ENCODE measurements at regions not wholly inside any gene's neighbourhood (a gene's known extent, or its start where the extent isn't known, plus 50 kb on each side); places are given as distances from the start of the nearest gene placed in this dataset.

DNA sequence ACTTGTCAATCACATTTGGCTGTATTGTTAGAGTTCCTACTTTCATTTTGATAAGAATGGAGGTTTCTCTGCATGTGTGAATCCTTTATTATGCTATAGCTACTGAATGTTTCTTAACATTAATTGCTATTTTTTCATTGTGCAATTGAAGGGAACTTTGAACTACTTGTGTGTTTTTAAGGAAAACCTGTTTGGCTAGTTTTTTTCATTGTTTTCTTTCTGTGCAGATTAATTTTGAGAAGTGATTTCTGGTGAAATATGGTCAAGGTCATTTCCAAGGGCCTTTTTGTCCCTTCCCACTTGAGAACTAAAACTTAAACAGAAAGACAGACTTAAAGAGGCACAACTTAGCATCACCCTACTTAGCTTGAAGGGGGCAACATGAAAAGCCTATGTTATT is 1309.2 kb upstream of the WWC1 start:
- no peak for DNase-seq (ENCODE audit: low read depth in 2 of 3, low spot score in 2 of 3)

DNA sequence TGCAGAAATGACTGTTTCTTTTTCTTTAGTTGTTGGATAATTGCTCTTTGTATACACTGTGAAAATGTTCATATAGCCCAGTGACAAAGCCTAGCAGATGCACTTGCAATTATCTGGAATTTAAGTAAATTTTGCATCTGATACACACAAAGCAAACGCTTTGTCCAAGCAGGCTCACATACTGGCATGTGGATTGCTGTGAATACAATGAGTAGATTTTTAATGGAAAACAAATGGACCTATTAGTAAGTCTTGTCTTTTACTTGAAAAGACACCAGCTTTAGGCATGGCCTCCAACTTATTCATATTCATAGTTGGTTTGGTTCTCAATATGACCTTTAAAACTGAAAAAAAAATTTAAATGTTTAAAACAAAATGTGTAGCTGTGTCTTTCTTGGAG is 1299.8 kb upstream of the WWC1 start:
- DNase-seq (ENCODE audit: low read depth in 2 of 3, low spot score in 2 of 3), result no peak

- no peak for DNase-seq (ENCODE audit: low read depth in 2 of 3, low spot score in 2 of 3)
Measured at GRCh38 chr5:166992108-166992507, 1299.3 kb upstream of the WWC1 start.

GRCh38 chr5:166992874-166993722 is 1298.3 kb upstream of the WWC1 start:
- DNase-seq (ENCODE audit: low read depth in 2 of 3, low spot score in 2 of 3), result no peak

DNA sequence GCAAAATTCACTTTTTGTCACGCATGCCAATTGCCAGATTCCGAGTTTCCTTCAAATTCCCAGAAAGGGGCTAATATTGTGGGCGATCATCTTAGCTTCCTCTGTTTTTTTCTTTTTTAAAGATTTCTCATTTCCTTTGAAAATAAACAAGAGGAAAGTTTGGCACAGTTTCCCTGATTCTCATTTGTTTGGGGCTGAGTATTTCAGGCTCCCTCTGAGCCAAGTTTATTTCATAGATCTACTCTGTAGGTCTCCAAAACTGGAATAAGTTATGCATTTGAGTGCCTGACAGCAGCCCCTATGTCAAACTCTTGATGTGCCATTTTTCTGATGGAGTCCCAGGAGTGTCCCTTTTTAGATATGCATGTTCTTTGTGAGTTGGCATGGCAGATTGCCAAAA is 1297.2 kb upstream of the WWC1 start:
- no peak for DNase-seq (ENCODE audit: low read depth in 2 of 3, low spot score in 2 of 3)

GRCh38 chr5:167001246-167001645 is 1290.2 kb upstream of the WWC1 start:
- DNase-seq (ENCODE audit: low read depth in 2 of 3, low spot score in 2 of 3), result no peak

- no peak for DNase-seq (ENCODE audit: low read depth in 2 of 3, low spot score in 2 of 3)
Measured at GRCh38 chr5:167008705-167009104, 1282.7 kb upstream of the WWC1 start.

DNA sequence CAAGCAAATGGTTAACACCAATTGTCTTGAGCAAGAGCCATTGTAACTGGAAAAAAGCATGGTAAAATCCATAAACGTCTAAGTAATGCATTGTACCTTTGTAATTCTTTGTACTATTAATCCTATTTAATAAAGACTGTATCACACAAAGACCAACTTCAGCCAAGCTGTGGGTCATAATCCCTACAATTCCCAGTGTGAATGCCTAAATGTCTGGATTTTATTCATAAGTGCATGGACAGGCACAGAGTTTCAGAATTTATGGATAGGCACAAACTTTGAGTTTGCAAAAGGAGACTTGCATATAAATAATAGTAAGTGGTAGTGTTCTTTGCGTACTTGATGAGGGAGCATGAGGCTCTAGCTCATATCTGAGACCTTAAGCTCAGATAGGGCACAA is 1280.2 kb upstream of the WWC1 start:
- no peak for DNase-seq (ENCODE audit: low read depth in 2 of 3, low spot score in 2 of 3)

GRCh38 chr5:167012123-167013034 is 1279.1 kb upstream of the WWC1 start:
- no peak for DNase-seq (ENCODE audit: low read depth in 2 of 3, low spot score in 2 of 3)

DNA sequence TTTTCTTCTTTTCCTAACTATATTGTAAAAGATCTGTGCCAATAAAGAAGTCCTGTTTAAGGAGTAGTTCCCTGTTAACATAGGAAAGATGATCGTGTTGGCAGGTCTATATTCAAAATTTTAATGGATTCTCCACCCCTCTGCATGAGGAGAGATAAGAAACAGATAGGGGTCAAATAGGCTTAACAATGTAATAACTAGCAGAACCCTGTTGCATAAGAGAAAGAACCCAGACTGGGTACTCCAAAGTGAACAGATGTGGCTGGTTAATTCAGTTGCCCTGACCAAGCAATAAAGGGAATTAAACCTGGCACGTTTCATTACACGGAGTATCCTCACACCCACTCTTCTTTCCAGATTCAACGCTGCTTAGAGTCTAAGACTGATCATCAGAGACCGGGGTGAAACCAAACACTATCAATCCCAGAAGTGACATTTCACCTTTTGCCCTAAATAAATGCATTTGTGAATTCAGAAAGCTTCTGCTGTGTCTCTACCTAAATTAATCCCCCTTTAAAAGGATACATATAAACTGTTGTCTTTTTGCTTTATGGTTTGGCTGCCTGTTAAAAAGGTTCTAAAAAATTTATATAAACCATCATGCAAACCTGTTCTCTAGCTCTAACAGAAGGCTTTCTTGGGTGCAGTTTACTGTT is 1276.9 kb upstream of the WWC1 start:
- no peak for DNase-seq (ENCODE audit: low read depth in 2 of 3, low spot score in 2 of 3)

DNA sequence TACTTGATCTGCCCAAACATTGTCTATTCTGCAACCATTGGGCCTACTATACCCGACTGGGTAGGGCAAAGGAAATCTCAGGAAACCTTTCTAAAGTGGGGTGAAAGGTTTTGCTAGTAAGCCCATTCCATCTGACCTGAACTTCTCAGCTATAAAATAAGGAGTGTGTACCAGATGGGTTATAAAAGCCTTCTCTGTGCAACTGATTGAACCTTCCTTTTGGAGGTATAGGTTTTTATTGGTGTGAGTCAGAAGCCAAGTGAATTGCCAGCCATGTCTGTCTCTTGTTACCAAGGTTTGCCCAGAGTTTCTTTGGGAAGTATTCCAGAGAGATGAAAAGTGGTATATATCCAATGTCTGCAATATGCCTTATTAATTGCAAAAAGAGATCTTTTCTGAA is 1271.0 kb upstream of the WWC1 start:
- no peak for DNase-seq (ENCODE audit: low read depth in 2 of 3, low spot score in 2 of 3)

DNA sequence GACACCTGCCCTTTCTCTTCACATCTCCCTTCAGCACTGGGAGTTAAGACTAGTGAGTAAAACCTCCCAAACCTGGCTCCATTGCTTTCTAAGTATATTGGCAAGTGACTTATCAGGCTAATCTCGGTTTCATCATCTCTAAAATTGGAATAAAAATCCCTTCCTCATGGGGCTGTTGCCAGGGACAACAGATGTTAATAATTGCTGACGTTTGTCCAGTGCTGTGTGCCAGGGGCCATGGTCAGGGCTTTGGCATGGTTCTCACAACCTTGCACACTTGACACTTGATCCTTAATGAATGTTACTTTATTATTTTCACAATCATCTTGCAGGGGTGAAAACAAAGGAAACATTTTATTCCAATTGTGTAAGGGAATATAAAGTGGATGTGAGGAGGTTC is 1262.0 kb upstream of the WWC1 start:
- no peak for DNase-seq (ENCODE audit: low read depth in 2 of 3, low spot score in 2 of 3)

DNA sequence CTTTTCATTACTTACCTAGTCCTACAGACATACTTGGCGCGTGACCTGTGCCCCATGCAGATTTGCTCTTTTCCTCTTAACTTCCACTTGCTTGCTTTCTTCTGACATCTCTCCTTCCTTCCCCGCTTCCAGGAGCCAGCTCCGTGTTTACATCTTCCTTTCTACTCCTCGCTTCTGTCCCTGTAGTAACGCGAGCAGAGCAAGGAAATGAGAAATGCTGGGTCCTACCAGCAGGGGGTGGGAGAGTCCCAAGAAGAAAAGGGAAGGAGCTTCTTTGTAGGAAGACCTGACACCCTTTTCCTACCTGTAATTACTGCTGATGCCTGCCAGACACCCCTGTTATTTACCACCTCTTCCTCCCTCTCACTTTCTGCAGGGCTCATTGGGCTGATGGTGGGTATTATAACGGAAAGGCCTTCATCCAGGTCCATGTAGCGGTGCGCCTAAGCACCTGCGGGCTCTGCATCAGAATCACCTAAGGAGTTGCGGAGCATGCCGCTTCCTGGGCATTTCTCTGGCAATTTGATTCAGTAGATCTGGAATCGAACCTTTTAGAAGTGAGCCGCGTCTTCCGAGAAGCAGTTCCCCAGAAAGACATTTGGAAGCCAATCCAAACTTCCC is 1260.8 kb upstream of the WWC1 start:
- peak in 1 of 3 donors; percentile 7 for DNase-seq (ENCODE audit: low read depth in 2 of 3, low spot score in 2 of 3)

DNA sequence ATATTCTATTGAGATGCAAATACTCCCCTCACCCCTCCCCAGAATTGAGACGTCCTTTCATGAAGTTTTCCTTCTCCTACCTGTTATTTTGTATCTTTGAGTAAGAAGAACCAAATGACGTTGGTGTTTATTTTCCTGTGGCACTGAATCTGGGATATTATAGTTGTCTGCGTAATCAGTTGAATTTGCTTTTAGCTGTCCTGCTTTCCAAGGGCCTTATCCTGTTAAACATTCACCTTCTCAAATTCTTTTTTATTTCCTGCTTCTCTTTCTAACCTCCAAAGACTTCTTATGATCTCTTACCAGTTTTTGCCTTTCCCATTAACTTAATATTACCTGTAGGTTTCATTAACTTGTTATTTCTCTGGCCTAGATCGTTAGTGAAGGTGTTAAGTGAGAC is 1254.9 kb upstream of the WWC1 start:
- no peak for DNase-seq (ENCODE audit: low read depth in 2 of 3, low spot score in 2 of 3)

DNA sequence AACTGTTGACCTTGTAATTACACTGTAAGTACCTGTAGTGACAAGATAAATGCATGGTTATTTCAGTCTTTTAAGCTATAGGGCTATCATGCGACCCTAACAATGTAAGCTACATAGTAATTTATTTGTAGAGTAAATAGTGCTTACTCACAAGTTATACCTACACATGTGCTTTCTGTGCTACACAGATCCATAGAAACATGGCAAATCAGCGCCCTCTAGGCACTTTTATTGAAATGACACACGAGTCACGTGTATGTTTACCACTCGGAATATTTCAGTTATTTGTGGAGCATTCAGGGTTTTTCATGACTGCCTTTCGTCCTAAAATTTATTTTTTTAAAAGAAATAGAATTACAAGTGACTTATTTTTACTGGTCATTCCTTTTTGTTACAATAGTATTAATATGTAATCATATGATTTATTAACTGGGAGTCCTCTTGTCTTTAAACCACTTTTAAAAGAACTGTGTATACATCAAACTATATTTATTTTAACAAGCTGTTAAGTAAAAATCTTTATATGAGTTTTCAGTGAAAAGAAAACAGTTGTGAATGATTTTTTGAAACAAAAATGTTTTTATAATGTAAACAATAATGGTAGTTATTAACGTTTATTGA is 1242.3 kb upstream of the WWC1 start:
- peak in 2 of 3 donors; percentile 50 to 78 for DNase-seq (ENCODE audit: low read depth in 2 of 3, low spot score in 2 of 3)

- DNase-seq (ENCODE audit: low read depth in 2 of 3, low spot score in 2 of 3), result no peak
Measured at GRCh38 chr5:167049771-167050567, 1241.5 kb upstream of the WWC1 start.

DNA sequence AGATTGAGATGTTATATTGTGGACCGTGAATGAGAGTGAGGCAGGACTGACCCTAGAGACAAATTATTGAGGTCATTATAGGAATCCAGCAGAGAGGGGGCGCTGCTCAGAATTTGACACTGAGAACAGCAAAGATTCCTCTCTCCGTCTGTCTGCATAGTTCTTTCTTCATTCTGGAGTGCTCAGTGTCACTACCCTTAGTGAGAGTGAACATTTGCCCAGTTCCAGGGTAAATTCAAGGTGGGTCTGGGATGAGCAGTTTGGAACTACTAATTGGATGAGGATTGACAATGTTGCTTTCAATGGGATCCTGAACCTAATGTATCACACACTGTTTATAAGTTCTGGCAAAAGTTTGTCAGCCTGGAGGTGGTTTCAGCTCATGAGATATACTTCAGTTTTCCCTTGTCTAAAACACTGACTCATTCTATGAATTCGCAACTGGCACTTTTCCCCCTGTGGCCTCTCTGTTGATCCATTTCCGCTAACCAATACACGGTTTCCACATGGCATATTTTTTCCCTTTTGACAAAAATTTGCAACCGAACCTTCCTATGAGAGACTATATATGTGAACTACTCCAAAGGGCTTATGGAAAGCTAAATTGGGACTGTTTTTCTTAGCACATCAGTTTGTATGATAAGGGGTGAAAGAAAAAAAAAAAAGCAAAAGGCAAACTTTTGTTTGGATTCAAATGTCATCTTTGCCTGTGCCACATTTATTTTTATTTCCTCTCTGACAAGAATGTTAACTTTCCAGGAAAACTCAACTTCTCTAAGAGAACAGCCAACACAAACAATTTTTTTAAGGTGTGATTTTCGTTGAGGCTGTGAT is 1240.7 kb upstream of the WWC1 start:
- DNase-seq (ENCODE audit: low read depth in 2 of 3, low spot score in 2 of 3), result peak in 1 of 3 donors; percentile 4

- DNase-seq (ENCODE audit: low read depth in 2 of 3, low spot score in 2 of 3), result no peak
Measured at GRCh38 chr5:167051402-167051768, 1240.1 kb upstream of the WWC1 start.

GRCh38 chr5:167052791-167053190 is 1238.7 kb upstream of the WWC1 start:
- no peak for DNase-seq (ENCODE audit: low read depth in 2 of 3, low spot score in 2 of 3)

Data from hematopoietic multipotent progenitor cell (in vitro differentiated cells).